ENCODE measurements at regions not wholly inside any gene's neighbourhood (a gene's known extent, or its start where the extent isn't known, plus 50 kb on each side); places are given as distances from the start of the nearest gene placed in this dataset.

- DNase-seq = no peak
Observed at GRCh38 chr4:148522995-148523394, 80.8 kb upstream of the NR3C2 start.

- DNase-seq = no peak
Observed at GRCh38 chr4:148515248-148515647, 73.0 kb upstream of the NR3C2 start.

- DNase-seq = no peak
Observed at GRCh38 chr4:148514581-148514980, 72.4 kb upstream of the NR3C2 start.

GRCh38 chr4:148514041-148514440 is 71.8 kb upstream of the NR3C2 start:
- no peak for DNase-seq

- no peak for DNase-seq
Observed at GRCh38 chr4:148510211-148510610, 68.0 kb upstream of the NR3C2 start.

GRCh38 chr4:148503681-148504080 is 61.5 kb upstream of the NR3C2 start:
- no peak for DNase-seq

GRCh38 chr4:148497258-148497657 is 55.0 kb upstream of the NR3C2 start:
- DNase-seq = no peak

GRCh38 chr4:148495463-148495862 is 53.2 kb upstream of the NR3C2 start:
- no peak for DNase-seq
